IMR-90 (cell line): ENCODE measurements at regions not wholly inside any gene's neighbourhood (a gene's known extent, or its start where the extent isn't known, plus 50 kb on each side); places are given as distances from the start of the nearest gene placed in this dataset.

Source experiments
- CTCF ChIP-seq: conservative IDR thresholded peaks from 2 replicates; pipeline ENCODE4 v1.5.1; 2012; ENCODE audit warnings: mild to moderate bottlenecking, low read depth, low read length, improper control_type of control experiment
- MAZ ChIP-seq: IDR thresholded peaks from 2 replicates; pipeline ENCODE4 v1.6.1; 2012; ENCODE audit warnings: low read depth, mild to moderate bottlenecking, low read length, improper control_type of control experiment, moderate library complexity, borderline replicate concordance
- MXI1 ChIP-seq: IDR thresholded peaks from 2 replicates; pipeline ENCODE4 v1.6.1; 2012; ENCODE audit warnings: low read depth, mild to moderate bottlenecking, low read length, moderate library complexity, borderline replicate concordance
- POLR2A ChIP-seq: IDR thresholded peaks from 2 replicates; pipeline ENCODE4 v1.6.1; 2012; ENCODE audit warnings: mild to moderate bottlenecking, low read depth, low read length
- RAD21 ChIP-seq: IDR thresholded peaks from 2 replicates; pipeline ENCODE4 v1.6.1; 2012; ENCODE audit warnings: low read length, improper control_type of control experiment
- RCOR1 ChIP-seq: IDR thresholded peaks from 2 replicates; pipeline ENCODE4 v1.6.1; 2012; ENCODE audit warnings: mild to moderate bottlenecking, low read length, improper control_type of control experiment; ENCODE audit not compliant: insufficient replicate concordance
- RFX5 ChIP-seq: IDR thresholded peaks from 2 replicates; pipeline ENCODE4 v1.8.0; 2012; ENCODE audit warnings: low read depth, mild to moderate bottlenecking, low read length, moderate library complexity
- USF2 ChIP-seq: fragments of 150-350 bp; IDR thresholded peaks from 2 replicates; pipeline ENCODE4 v1.6.1; 2017; ENCODE audit warnings: mild to moderate bottlenecking, antibody characterized with exemption, low read length, low read depth

- TF ChIP-seq POLR2A (no peak), CTCF (no peak), RFX5 (no peak), MAZ (no peak), RAD21 (no peak), RCOR1 (no peak), MXI1 (no peak), USF2 (no peak)
Observed at GRCh38 chr10:128964100-128964403, 503.0 kb upstream of the MGMT start.
